ENCODE measurements at regions not wholly inside any gene's neighbourhood (a gene's known extent, or its start where the extent isn't known, plus 50 kb on each side); places are given as distances from the start of the nearest gene placed in this dataset.
"Not testable (repeated sequence)": the region's sequence is repeated elsewhere in the genome, so short reads cannot be mapped to it uniquely, and the experiment has no call there.

DNA sequence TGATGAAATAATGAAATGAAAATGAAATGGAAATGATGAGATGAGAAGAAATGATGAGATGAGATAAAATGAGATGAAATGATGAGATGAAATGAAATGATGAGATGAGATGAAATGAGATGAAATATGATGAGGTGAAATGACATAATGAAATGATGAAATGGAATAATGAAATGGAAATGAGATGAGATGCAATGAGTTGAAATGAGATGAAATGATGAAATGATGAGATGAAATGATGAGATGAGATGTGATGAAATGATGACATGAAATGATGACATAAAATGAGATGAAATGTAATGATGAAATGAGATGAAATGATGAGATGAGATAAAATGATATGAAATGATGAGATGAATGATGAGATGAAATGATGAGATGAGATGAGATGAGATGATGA lies 342.7 kb upstream of the PLGLB1 start:
- H3K4me2 ChIP-seq (replicated peaks; ENCODE audit: low read depth, low read length, poor library complexity, severe bottlenecking); H3K9me3 ChIP-seq (ENCODE audit: control extremely low read depth in 1 of 3, control insufficient read depth in 2 of 3, insufficient read depth in 1 of 3, low read length in 2 of 3); CTCF ChIA-PET; H2AFZ ChIP-seq (ENCODE audit: insufficient read depth, low read depth, low read length, poor library complexity, severe bottlenecking); H3K79me2 ChIP-seq (ENCODE audit: control insufficient read depth, insufficient read depth, low read length); H3K4me3 ChIP-seq (ENCODE audit: control extremely low read depth in 1 of 5, extremely low read depth in 1 of 5, insufficient read depth in 1 of 5, low read depth in 2 of 5, low read length in 4 of 5); DNase-seq; H3K4me3 Mint-ChIP-seq; H4K20me1 ChIP-seq (ENCODE audit: control insufficient read depth, insufficient read depth, low read length, poor library complexity, severe bottlenecking); H3K27me3 ChIP-seq (replicated peaks in 1 of 4; ENCODE audit: control extremely low read depth in 1 of 4, control insufficient read depth in 3 of 4, insufficient read depth in 4 of 4, low read length in 3 of 4); H3K9ac ChIP-seq (ENCODE audit: low read length); H3K27me3 Mint-ChIP-seq; ATAC-seq (ENCODE audit: low read depth); POLR2A ChIA-PET; H3K4me1 Mint-ChIP-seq; H3K4me1 ChIP-seq (ENCODE audit: control insufficient read depth in 2 of 2, insufficient read depth in 2 of 2, low read length in 2 of 2); intact Hi-C loops (cut with micrococcal nuclease); H3K27ac ChIP-seq (ENCODE audit: low read length in 2 of 2); H3K27ac Mint-ChIP-seq; H3K9me3 Mint-ChIP-seq (ENCODE audit: insufficient read depth); H3K36me3 ChIP-seq (replicated peaks in 1 of 2; ENCODE audit: control extremely low read depth in 1 of 2, control insufficient read depth in 1 of 2, extremely low read depth in 1 of 2, insufficient read depth in 2 of 2, low read length in 1 of 2): not testable (repeated sequence)

DNA sequence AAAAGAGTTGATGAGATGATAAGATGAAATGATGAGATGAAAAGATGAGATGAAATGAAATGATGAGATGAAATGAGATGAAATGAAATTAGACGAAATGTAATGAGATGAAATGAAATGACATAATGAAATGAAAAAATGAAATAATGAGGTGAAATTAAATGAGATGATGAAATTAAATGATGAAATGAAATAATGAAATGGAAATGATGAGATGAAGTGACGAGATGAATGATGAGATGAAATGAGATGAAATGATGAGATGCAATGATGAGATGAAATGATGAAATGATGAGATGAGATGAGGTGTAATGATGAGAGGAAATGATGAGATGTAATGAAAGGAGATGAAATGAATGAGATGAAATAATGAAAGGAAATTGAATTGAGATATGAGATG lies 343.4 kb upstream of the PLGLB1 start:
- H3K9me3 Mint-ChIP-seq (ENCODE audit: insufficient read depth); H3K79me2 ChIP-seq (ENCODE audit: control insufficient read depth, insufficient read depth, low read length); H3K4me1 Mint-ChIP-seq; H3K4me2 ChIP-seq (replicated peaks; ENCODE audit: low read depth, low read length, poor library complexity, severe bottlenecking); intact Hi-C loops (cut with micrococcal nuclease); H3K27ac Mint-ChIP-seq; H3K27ac ChIP-seq (ENCODE audit: low read length in 2 of 2); POLR2A ChIA-PET; H3K27me3 ChIP-seq (replicated peaks in 1 of 4; ENCODE audit: control extremely low read depth in 1 of 4, control insufficient read depth in 3 of 4, insufficient read depth in 4 of 4, low read length in 3 of 4); H3K9me3 ChIP-seq (ENCODE audit: control extremely low read depth in 1 of 3, control insufficient read depth in 2 of 3, insufficient read depth in 1 of 3, low read length in 2 of 3); H3K4me3 Mint-ChIP-seq; H3K27me3 Mint-ChIP-seq; CTCF ChIA-PET; H2AFZ ChIP-seq (ENCODE audit: insufficient read depth, low read depth, low read length, poor library complexity, severe bottlenecking); H3K36me3 ChIP-seq (replicated peaks in 1 of 2; ENCODE audit: control extremely low read depth in 1 of 2, control insufficient read depth in 1 of 2, extremely low read depth in 1 of 2, insufficient read depth in 2 of 2, low read length in 1 of 2); H4K20me1 ChIP-seq (ENCODE audit: control insufficient read depth, insufficient read depth, low read length, poor library complexity, severe bottlenecking); H3K4me3 ChIP-seq (ENCODE audit: control extremely low read depth in 1 of 5, extremely low read depth in 1 of 5, insufficient read depth in 1 of 5, low read depth in 2 of 5, low read length in 4 of 5); ATAC-seq (ENCODE audit: low read depth); H3K9ac ChIP-seq (ENCODE audit: low read length); H3K4me1 ChIP-seq (ENCODE audit: control insufficient read depth in 2 of 2, insufficient read depth in 2 of 2, low read length in 2 of 2); DNase-seq: not testable (repeated sequence)
- TF ChIP-seq, protein P1, sequence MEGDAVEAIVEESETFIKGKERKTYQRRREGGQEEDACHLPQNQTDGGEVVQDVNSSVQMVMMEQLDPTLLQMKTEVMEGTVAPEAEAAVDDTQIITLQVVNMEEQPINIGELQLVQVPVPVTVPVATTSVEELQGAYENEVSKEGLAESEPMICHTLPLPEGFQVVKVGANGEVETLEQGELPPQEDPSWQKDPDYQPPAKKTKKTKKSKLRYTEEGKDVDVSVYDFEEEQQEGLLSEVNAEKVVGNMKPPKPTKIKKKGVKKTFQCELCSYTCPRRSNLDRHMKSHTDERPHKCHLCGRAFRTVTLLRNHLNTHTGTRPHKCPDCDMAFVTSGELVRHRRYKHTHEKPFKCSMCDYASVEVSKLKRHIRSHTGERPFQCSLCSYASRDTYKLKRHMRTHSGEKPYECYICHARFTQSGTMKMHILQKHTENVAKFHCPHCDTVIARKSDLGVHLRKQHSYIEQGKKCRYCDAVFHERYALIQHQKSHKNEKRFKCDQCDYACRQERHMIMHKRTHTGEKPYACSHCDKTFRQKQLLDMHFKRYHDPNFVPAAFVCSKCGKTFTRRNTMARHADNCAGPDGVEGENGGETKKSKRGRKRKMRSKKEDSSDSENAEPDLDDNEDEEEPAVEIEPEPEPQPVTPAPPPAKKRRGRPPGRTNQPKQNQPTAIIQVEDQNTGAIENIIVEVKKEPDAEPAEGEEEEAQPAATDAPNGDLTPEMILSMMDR (IDR thresholded peaks at IDR 0.05): peak; percentile 2
- WGBS (ENCODE audit: insufficient coverage): no CpG with 5 or more reads among the region's 2 CpGs

DNA sequence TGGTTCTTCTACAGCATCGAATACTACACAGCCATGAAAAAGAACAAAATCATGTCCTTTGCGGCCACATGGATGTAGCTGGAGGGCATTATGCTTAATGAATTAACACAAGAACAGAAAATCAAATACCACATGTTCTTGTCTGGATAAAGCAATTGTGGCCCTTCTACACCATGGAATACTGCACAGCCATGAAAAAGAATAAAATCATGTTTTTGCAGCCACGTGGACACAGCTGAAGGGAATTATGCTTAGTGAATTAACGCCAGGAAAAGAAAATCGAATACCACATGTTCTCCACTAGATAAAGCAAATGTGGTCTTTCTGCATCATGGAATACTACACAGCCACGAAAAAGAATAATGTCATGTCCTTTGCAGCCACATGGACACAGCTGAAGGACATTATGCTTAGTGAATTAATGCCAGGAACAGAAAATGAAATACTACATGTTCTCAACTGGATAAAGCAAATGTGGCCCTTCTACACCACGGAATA lies 361.8 kb upstream of the PLGLB2 start:
- H3K27ac ChIP-seq (ENCODE audit: low read length in 2 of 2); CTCF ChIA-PET: not testable (repeated sequence)

DNA sequence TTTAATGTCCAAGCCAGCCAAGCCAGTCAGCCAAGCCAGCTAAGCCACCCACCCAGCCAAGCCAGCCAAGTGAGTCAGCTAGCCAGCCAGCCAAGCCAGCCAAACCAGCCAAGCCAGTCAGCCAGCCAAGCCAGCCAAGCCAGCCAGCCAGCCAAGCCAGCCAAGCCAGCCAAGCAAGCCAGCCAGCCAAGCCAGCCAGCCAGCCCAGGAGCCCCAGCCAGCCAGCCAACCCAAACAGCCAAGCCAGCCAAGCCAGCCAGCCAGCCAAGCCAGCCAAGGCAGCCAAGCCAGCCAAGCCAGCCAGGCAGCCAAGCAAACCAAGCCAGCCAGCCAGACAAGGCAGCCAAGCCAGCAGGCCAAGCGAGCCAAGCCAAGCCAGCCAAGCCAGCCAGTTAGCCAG lies 352.1 kb upstream of the PLGLB2 start:
- intact Hi-C loops (cut with micrococcal nuclease); H3K4me1 Mint-ChIP-seq; POLR2A ChIA-PET; H3K4me2 ChIP-seq (replicated peaks; ENCODE audit: low read depth, low read length, poor library complexity, severe bottlenecking); H3K9ac ChIP-seq (ENCODE audit: low read length); H2AFZ ChIP-seq (ENCODE audit: insufficient read depth, low read depth, low read length, poor library complexity, severe bottlenecking); H3K79me2 ChIP-seq (ENCODE audit: control insufficient read depth, insufficient read depth, low read length); H3K27ac Mint-ChIP-seq; H3K4me3 ChIP-seq (ENCODE audit: control extremely low read depth in 1 of 5, extremely low read depth in 1 of 5, insufficient read depth in 1 of 5, low read depth in 2 of 5, low read length in 4 of 5); H4K20me1 ChIP-seq (ENCODE audit: control insufficient read depth, insufficient read depth, low read length, poor library complexity, severe bottlenecking); H3K27me3 Mint-ChIP-seq; H3K4me1 ChIP-seq (ENCODE audit: control insufficient read depth in 2 of 2, insufficient read depth in 2 of 2, low read length in 2 of 2); H3K9me3 Mint-ChIP-seq (ENCODE audit: insufficient read depth); H3K36me3 ChIP-seq (replicated peaks in 1 of 2; ENCODE audit: control extremely low read depth in 1 of 2, control insufficient read depth in 1 of 2, extremely low read depth in 1 of 2, insufficient read depth in 2 of 2, low read length in 1 of 2); DNase-seq; H3K27ac ChIP-seq (ENCODE audit: low read length in 2 of 2); H3K9me3 ChIP-seq (ENCODE audit: control extremely low read depth in 1 of 3, control insufficient read depth in 2 of 3, insufficient read depth in 1 of 3, low read length in 2 of 3); ATAC-seq (ENCODE audit: low read depth); CTCF ChIA-PET; H3K27me3 ChIP-seq (replicated peaks in 1 of 4; ENCODE audit: control extremely low read depth in 1 of 4, control insufficient read depth in 3 of 4, insufficient read depth in 4 of 4, low read length in 3 of 4); H3K4me3 Mint-ChIP-seq: not testable (repeated sequence)
- WGBS (ENCODE audit: insufficient coverage): no CpG with 5 or more reads among the region's 1 CpG

More for the DNA sequence above, 361.8 kb upstream of the PLGLB2 start:
- H3K27me3 Mint-ChIP-seq; H3K9me3 ChIP-seq (ENCODE audit: control extremely low read depth in 1 of 3, control insufficient read depth in 2 of 3, insufficient read depth in 1 of 3, low read length in 2 of 3); H3K4me3 Mint-ChIP-seq; H3K9me3 Mint-ChIP-seq (ENCODE audit: insufficient read depth); DNase-seq; H2AFZ ChIP-seq (ENCODE audit: insufficient read depth, low read depth, low read length, poor library complexity, severe bottlenecking); H3K79me2 ChIP-seq (ENCODE audit: control insufficient read depth, insufficient read depth, low read length); H3K27me3 ChIP-seq (replicated peaks in 1 of 4; ENCODE audit: control extremely low read depth in 1 of 4, control insufficient read depth in 3 of 4, insufficient read depth in 4 of 4, low read length in 3 of 4); H3K9ac ChIP-seq (ENCODE audit: low read length); intact Hi-C loops (cut with micrococcal nuclease); H3K4me2 ChIP-seq (replicated peaks; ENCODE audit: low read depth, low read length, poor library complexity, severe bottlenecking); H4K20me1 ChIP-seq (ENCODE audit: control insufficient read depth, insufficient read depth, low read length, poor library complexity, severe bottlenecking); H3K4me1 ChIP-seq (ENCODE audit: control insufficient read depth in 2 of 2, insufficient read depth in 2 of 2, low read length in 2 of 2); H3K4me3 ChIP-seq (ENCODE audit: control extremely low read depth in 1 of 5, extremely low read depth in 1 of 5, insufficient read depth in 1 of 5, low read depth in 2 of 5, low read length in 4 of 5); ATAC-seq (ENCODE audit: low read depth); H3K4me1 Mint-ChIP-seq; POLR2A ChIA-PET; H3K27ac Mint-ChIP-seq; H3K36me3 ChIP-seq (replicated peaks in 1 of 2; ENCODE audit: control extremely low read depth in 1 of 2, control insufficient read depth in 1 of 2, extremely low read depth in 1 of 2, insufficient read depth in 2 of 2, low read length in 1 of 2): not testable (repeated sequence)
- 81% methylated on average over 2 of the region's 7 CpGs for WGBS (ENCODE audit: insufficient coverage)
